OCI-LY3 (cell line): ENCODE measurements at regions not wholly inside any gene's neighbourhood (a gene's known extent, or its start where the extent isn't known, plus 50 kb on each side); places are given as distances from the start of the nearest gene placed in this dataset.

ENCODE experiments used
- CTCF ChIP-seq: fragments of 200-600, 300-600 bp; sonication (generic); IDR thresholded peaks from 2 replicates; pipeline ENCODE4 v1.5.1; 2014; ENCODE audit warnings: antibody characterized with exemption, low read length, low read depth
- EZH2phosphoT487 ChIP-seq: fragments of 200-600 bp; shearing (Covaris generic); IDR thresholded peaks from 2 replicates; pipeline ENCODE4 v1.6.1; 2018; ENCODE audit warnings: antibody characterized with exemption, mixed run types, low read depth

GRCh38 chr6:51057296-51057695 is 238.6 kb downstream of the TFAP2B start:
- TF ChIP-seq CTCF, result no peak
- no peak for TF ChIP-seq EZH2phosphoT487
